ENCODE measurements at regions not wholly inside any gene's neighbourhood (a gene's known extent, or its start where the extent isn't known, plus 50 kb on each side); places are given as distances from the start of the nearest gene placed in this dataset.
"Not testable (repeated sequence)": the region's sequence is repeated elsewhere in the genome, so short reads cannot be mapped to it uniquely, and the experiment has no call there.

- no peak for DNase-seq (ENCODE audit: low read depth in 2 of 2)
These were observed 54.0 kb upstream of the RBFOX1 start for GRCh38 chr16:7278636-7279035.

DNA sequence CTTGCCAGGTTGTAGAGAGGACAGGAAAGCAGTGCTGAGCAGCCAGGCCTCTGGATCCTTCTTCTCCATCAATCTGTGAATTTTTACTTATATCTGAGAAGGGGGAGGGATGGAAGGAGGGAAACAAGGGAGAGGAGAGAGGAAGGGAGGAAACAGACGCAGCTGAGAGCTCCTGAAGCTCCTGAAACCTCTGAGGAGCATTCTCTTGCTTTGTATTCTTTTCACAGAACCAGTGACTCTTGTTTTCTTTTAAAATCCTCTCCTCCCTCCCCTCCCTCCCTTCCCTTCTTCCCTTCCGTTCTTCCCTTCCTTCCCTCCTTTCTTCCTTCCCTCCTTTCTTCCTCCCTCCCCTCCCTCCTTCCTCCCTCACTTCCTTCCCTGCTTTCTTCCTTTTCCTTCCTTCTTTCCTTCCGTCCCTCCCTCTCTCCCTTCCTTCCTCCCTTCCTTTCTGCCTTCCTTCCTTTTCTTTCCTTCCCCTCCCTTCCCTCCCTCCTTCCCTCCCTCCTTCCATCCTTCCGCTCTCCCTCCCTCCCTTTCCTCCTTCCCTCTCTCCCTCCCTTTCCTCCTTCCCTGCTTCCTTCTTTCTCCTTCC is 60.0 kb upstream of the RBFOX1 start:
- DNase-seq (ENCODE audit: low read depth in 2 of 2) = no peak

DNA sequence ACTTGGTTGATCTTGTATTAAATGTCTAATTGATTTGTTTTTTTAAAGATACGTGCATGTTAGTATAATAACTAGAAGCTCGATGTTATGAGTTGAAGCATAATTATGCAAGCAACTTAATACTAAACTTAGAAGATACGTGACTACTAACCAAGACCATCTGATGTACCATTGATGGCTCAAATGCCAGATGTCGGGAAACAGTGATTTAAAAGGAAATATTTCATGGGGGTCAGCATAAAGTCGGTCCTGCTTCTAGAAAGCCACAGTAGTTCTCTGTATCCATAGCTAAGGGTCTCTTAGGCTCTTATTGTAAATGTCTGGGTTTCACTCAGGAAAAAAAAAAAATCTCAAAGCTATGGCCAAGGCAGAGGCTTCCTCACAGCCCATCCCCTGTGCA is 61.2 kb upstream of the RBFOX1 start:
- DNase-seq (ENCODE audit: low read depth in 2 of 2) = no peak

- DNase-seq (ENCODE audit: low read depth in 2 of 2) = no peak
These were observed 61.8 kb upstream of the RBFOX1 start for GRCh38 chr16:7270823-7271222.

GRCh38 chr16:7270006-7270405 is 62.6 kb upstream of the RBFOX1 start:
- DNase-seq (ENCODE audit: low read depth in 2 of 2) = no peak

GRCh38 chr16:7268182-7268581 is 64.5 kb upstream of the RBFOX1 start:
- DNase-seq (ENCODE audit: low read depth in 2 of 2) = peak in 1 of 2 donors; percentile 1

GRCh38 chr16:7257016-7257415 is 75.6 kb upstream of the RBFOX1 start:
- no peak for DNase-seq (ENCODE audit: low read depth in 2 of 2)

- no peak for DNase-seq (ENCODE audit: low read depth in 2 of 2)
These were observed 86.1 kb upstream of the RBFOX1 start for GRCh38 chr16:7246578-7246977.

DNA sequence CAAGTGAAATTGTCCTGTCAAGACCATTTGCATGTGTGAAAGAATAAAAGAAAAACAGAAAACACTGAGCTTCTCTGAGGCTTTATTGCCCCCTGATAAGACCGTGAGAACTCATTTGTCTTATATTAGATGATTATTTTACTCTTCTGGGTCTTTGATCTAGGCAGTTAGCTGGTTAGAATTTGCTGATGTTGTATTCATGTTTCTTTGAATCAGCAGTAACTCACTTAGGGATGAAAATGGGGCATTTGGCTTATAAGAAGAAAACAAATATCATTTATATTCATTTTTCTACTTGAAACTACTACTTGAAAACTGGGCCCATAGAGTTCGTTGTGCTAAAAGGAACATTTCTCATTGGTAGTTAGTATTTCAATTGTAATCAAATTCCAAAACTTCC is 93.1 kb upstream of the RBFOX1 start:
- DNase-seq (ENCODE audit: low read depth in 2 of 2) = no peak

- DNase-seq (ENCODE audit: low read depth in 2 of 2) = no peak
These were observed 95.7 kb upstream of the RBFOX1 start for GRCh38 chr16:7236824-7237410.

DNA sequence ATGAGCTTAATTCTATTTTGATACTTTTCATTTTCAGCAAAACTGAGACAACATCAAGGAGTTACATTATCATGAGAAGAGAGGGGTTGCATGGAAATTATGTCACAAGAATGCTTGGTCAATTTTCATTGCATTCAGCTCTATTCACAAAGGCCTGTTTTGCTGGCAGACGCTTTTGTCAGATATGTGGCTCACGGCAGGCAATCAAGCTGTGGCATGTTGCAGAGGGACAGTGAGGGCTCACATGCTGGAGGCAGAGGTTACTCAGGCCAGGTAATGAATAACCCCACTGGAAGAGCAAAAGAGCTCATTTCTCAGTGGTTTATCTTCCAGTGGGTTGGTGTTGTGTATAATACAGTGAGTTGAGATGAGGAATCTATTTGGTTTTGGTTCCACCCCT is 98.7 kb upstream of the RBFOX1 start:
- no peak for DNase-seq (ENCODE audit: low read depth in 2 of 2)

GRCh38 chr16:7231762-7232161 is 100.9 kb upstream of the RBFOX1 start:
- DNase-seq (ENCODE audit: low read depth in 2 of 2) = no peak

DNA sequence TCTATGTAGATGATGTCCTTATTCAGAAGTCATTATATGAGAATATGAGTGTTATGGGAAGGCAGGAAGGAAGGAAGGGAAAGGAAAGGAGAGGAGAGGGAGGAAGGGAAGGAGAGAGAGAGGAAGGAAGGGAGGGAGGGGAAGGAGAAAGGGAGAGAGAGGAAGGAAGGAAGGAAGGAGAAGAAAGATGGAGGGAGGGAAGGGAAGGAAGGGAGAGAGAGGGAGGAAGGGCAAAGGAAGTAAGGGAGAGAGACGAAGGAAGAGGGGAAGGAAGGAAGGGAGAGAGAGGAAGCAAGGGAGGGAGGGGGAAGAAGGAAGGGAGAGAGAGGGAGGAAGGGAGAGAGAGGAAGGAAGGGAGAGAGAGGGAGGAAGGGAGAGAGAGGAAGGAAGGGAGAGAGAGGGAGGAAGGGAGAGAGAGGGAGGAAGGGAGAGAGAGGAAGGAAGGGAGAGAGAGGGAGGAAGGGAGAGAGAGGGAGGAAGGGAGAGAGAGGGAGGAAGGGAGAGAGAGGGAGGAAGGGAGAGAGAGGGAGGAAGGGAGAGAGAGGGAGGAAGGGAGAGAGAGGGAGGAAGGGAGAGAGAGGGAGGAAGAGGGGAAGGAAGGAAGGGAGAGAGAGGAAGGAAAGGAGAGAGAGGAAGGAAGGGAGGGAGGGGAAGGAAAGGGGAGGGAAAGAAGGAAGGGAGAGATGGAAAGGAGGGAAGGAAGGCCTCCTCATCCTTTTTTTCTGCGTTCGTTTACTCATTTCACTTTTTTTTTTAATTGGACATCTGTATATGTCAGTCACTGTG is 103.0 kb upstream of the RBFOX1 start:
- not testable (repeated sequence) for DNase-seq (ENCODE audit: low read depth in 2 of 2)

DNA sequence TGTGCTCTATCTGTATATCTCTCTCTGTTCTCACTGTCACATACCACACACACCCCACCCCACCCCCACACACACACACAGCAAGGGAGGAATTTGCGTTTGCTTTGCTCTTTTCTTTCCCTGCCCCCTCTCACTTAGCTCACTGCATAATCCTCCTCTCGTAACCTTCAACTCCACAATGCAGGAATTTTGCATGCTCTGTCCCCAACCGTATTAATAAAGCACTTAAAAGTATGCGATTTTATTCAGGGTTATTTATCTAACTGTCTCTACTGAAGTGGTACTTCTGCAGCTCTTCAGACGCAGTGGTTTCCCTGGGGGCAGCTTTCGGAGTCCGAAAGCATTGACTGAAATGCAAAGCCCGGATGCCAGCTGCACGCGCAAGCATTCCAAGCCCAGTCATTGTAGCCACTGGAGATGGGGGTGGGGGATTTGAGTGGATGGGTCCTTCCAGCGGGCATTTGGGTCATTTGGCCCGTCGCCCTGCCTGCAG is 105.4 kb upstream of the RBFOX1 start:
- DNase-seq (ENCODE audit: low read depth in 2 of 2) = no peak

DNA sequence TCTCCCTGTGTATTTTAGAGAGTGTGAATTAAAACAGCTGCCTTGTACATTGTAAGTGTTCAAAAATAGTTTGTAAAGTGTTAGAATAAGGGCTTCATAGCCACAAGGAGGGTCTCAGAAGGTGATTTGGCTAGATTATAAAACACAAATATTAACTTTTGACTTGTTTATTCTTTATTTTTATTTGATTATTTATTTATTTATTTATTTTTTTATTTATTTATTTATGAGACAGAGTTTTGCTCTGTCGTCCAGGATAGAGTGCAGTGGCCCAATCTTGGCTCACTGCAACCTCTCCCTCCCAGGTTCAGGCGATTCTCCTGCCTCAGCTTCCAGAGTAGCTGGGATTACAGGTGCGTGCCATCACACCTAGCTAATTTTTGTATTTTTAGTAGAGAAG is 111.5 kb upstream of the RBFOX1 start:
- DNase-seq (ENCODE audit: low read depth in 2 of 2) = no peak

GRCh38 chr16:7218936-7219335 is 113.7 kb upstream of the RBFOX1 start:
- DNase-seq (ENCODE audit: low read depth in 2 of 2) = no peak

GRCh38 chr16:7217797-7218196 is 114.8 kb upstream of the RBFOX1 start:
- DNase-seq (ENCODE audit: low read depth in 2 of 2) = no peak

DNA sequence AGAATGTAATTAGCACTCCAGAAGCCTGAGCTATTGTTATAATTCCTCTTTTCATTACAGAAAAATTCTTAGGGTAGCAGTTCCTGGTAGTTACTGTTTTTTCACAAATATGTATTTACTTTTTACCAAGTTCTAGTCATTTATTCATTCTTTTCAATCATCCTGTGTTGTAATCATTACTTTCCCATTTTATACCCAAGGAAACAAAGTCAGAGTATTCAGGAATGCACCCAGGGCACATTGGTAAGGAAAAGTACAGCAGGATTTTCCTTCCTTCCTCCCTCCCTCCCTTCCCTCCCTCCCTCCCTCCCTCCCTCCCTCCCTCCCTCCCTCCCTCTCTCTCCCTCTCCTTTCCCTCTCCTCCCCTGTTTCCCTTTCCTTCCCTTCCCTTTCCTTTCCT is 115.9 kb upstream of the RBFOX1 start:
- DNase-seq (ENCODE audit: low read depth in 2 of 2) = no peak

GRCh38 chr16:7211781-7212180 is 120.9 kb upstream of the RBFOX1 start:
- DNase-seq (ENCODE audit: low read depth in 2 of 2) = no peak

- DNase-seq (ENCODE audit: low read depth in 2 of 2) = no peak
These were observed 123.0 kb upstream of the RBFOX1 start for GRCh38 chr16:7209598-7209997.

- no peak for DNase-seq (ENCODE audit: low read depth in 2 of 2)
These were observed 126.2 kb upstream of the RBFOX1 start for GRCh38 chr16:7206469-7206868.

- no peak for DNase-seq (ENCODE audit: low read depth in 2 of 2)
These were observed 132.3 kb upstream of the RBFOX1 start for GRCh38 chr16:7200320-7200719.

GRCh38 chr16:7185689-7186088 is 147.0 kb upstream of the RBFOX1 start:
- no peak for DNase-seq (ENCODE audit: low read depth in 2 of 2)
